ENCODE measurements at regions not wholly inside any gene's neighbourhood (a gene's known extent, or its start where the extent isn't known, plus 50 kb on each side); places are given as distances from the start of the nearest gene placed in this dataset.
A peak's percentile ranks its signal among the peaks of the same experiment; 100 is the strongest.

DNA sequence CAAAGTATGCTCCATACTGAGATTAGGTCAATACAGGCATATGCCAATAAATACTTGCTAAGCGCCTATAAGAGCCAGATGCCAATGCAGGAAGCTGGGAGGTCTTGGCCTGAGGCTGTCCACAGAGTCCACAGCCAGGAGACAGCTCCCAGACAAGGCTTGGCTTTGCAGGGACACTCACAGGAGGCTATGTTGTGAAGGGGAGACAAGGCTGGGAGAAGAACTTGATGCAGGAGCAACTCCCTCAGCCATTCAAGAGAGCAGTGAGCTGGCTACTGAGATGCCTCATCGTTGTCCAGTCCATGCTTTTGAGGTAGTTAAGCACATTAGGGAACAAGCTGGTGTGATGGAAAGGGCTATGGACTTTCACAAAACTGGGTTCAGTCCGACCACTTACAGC lies 891.5 kb downstream of the TBC1D22A start:
- no peak for DNase-seq

- no peak for DNase-seq
Measured at GRCh38 chr22:47651216-47651987, 889.0 kb downstream of the TBC1D22A start.

- DNase-seq = no peak
Measured at GRCh38 chr22:47647720-47648119, 885.3 kb downstream of the TBC1D22A start.

GRCh38 chr22:47647181-47647580 lies 884.7 kb downstream of the TBC1D22A start:
- DNase-seq = no peak

DNA sequence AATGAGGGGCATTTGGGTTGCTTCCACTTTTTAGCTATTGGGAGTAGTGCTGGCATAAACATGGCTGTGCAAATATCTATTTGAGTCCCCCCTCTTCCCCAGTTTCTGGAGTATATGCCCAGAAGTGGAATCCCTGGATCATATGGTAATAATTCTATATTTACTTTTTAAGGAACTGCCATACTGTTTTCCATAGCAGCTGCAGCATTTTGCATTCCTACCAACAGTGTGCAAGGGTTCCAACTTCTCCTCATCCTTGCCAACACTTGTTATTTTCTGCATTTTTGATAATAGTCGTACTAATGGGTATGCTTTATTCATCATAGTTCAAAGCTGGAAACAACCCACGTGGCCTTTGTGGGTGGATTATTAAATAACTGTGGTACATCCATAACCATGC lies 883.5 kb downstream of the TBC1D22A start:
- DNase-seq = no peak

DNA sequence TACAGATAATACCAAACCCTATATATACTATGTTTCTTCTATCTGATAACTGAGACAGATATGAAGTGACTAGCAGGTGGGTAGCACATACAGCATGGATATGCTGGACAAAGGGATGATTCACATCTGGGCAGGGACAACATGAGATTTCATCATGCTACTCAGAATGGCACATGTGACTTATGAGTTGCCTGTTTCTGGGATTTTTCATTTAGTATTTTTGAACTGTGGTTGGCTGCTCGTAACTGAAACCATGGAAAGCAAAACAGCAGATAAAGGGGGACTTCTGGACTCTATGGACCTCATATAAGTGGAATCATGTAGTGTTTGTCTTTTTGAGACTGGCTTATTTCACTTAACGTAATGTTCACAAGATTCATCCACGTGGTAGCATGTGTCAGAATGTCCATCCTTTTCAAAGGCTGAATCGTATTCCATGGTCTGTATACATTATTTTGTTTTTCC lies 883.0 kb downstream of the TBC1D22A start:
- DNase-seq = no peak

DNA sequence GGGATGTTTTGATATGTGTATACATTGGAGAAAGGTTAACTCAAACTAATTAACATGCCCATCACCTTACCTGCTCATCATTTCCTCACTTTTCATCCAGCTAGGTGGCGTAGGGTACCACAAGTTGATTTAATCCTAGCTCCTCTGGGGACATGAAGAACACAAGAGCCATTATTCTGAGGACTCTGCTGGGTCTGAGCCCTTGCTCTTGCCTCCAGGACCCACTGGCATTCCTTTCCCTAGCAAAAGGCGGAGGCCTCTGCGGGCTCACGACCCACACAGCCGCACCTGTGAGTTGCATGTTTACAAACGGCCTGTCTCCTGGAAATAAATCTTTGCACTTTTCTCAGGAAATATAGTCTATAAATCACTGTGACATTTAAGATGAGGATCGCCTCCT lies 871.9 kb downstream of the TBC1D22A start:
- DNase-seq = no peak

DNA sequence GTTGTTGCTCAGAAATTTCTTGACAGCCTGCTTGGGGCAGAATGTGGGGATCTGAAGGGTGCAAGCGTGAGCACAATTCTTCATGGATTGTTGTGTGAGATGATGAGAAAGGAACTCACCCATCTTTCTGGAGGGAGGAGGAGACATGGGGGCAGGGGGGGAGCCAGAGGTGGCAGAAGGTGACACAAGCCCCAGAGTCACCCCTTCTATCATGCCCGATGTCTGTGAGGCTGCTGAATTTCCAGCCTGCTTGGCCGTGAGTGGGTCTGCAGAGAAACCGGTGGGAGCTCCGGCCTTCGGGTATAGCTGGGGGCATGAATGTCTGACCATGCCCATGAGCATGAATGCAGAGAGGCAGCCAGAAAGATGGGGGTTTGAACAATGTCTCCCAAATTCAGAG lies 870.7 kb downstream of the TBC1D22A start:
- peak; percentile 21 for DNase-seq

DNA sequence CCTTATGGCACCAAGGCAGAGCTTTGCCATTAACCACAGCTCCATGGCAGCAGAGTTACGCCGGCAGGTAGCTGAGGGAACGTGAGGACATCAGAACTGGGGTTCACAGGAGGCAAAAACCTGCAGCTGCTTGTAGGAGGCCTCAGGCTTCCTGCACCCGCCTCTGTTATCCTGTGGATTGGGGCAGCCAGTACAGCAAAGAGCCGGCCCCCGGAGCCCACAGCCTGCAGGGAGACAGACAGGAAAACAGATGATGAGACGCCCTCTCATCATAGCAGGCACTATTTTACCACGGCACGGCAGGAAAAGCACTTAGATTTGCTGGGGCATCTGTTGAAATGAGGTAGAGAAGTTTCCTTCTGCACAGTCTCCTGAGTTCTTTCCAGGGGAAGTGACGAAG lies 870.3 kb downstream of the TBC1D22A start:
- peak; percentile 46 for DNase-seq

DNA sequence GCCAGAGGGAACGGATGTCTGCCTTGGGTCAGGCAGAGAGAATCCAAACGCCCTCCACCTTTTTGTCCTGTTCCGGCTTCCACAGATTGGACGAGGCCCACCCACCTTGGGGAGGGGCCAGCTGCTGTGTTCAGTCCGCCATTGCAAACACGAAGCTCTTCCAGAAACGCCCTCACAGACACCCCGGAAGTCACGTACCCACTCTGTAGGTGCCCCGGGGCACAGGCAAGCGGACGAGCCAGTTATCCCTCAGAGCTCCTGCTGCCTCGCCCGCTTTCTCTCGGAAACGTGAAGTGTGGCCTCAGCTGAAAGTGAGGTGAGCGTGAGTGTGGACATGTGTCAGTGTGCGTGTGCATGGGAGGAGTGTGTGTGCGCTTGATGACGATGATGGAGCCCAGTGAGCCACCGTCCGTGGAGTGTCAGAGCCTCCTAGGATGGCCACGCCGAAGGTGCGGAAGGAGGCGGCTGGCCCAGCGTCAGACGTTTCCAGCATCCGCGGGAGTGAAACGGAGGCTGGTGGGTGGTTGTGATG lies 869.2 kb downstream of the TBC1D22A start:
- DNase-seq = peak; percentile 49

GRCh38 chr22:47630741-47631534 lies 868.5 kb downstream of the TBC1D22A start:
- peak; percentile 52 for DNase-seq

- DNase-seq = peak; percentile 30
Measured at GRCh38 chr22:47629791-47630655, 867.6 kb downstream of the TBC1D22A start.

DNA sequence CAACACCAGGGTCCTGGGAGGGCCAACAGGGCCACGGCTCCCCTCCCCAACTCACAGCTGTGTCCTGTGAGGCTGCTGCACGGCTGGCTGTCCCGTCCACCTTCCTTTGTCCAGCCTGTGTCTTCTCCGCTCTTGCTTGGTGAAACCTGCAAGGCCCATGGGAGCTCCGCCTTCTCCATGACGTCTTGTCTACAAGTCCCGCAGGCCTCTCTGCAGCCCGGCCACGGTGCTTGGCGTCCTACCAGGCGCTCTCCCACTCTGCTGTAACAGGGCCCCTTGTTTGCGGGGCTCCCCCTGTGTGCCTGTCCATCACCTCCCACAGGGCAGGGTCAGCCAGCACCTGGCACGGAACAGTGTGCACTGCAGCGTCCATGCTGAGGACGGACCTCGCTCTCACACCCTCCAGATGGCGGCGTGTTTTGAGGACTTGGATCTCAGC lies 866.8 kb downstream of the TBC1D22A start:
- DNase-seq = peak; percentile 44

- DNase-seq = peak; percentile 34
Measured at GRCh38 chr22:47628477-47629272, 866.2 kb downstream of the TBC1D22A start.

DNA sequence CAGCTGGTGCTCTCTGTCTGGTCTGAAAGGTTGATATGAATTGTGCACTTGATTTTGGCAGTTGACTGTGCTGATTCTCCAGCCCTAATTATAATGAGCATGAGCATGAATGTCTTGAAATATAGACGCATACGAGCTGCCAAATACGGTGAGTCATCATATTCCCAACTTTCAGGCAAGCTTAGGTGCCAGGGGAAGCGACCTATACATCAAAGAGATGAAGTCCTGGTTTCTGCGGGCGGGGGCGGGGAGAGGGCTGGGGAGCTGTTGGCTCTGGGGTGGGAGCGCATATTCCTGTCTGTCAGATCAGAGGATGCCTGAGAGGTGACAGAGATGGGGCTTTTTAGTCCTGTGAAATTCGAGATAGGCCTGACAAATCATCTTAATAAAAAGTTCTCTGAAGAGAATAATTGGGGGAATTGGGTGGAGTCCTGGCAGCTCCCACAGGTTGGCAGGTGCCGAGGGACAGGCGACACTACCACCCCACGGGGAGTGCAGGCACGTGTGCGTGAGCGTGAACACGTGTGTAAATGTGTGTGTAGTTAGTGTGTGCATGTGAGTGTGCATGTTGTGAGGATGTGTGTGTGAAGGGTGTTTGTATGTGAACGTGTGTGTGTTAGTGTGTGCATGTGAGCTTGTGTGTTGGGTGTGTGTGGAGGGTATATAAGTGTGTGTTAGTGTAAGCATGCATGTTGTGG lies 865.3 kb downstream of the TBC1D22A start:
- DNase-seq = peak; percentile 28

DNA sequence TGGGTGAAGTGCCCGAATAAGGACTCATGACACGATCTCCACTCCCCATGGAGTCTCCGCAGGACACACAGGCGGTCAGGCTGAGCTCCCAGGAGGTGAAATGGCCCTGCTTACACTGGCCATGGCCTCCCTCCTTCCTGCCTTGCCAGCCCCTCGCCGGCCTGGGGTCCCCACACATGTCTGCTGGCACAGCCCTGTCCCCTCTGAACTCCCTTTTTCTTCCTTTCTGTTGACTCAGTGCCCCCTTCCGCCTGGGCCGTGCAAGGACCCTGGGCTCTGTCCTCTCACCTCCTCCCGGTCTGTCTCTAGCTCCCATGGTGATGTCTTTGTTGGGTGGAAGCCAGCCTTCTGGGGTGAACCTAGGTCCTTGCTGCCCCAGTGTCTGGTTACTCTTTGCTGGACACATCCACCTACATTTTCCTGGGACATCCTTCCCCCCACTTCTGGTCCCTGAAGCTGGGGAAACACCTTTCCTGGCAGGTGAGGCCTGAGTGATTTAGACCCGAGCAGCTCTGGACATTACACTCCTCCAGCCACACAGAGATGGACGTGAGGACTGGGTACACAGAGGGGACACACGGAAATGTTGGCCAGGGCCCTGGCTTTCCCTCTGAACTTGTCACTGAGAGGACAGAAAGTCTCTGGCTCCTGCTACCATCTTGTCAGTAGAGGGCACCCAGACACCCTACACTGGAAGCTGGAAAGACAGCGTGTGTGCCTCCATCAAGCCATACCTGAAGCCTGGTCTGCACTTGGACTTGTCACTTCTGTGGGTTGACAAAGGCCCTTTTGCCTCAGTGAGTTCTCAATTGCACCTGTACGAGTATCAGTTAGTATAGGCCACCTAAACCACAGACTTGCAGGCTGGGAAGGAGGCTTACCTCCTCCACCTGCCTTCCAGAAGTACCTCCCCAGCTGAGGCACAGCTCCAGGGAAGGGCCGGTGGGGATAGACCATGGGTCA lies 864.3 kb downstream of the TBC1D22A start:
- DNase-seq = peak; percentile 53

DNA sequence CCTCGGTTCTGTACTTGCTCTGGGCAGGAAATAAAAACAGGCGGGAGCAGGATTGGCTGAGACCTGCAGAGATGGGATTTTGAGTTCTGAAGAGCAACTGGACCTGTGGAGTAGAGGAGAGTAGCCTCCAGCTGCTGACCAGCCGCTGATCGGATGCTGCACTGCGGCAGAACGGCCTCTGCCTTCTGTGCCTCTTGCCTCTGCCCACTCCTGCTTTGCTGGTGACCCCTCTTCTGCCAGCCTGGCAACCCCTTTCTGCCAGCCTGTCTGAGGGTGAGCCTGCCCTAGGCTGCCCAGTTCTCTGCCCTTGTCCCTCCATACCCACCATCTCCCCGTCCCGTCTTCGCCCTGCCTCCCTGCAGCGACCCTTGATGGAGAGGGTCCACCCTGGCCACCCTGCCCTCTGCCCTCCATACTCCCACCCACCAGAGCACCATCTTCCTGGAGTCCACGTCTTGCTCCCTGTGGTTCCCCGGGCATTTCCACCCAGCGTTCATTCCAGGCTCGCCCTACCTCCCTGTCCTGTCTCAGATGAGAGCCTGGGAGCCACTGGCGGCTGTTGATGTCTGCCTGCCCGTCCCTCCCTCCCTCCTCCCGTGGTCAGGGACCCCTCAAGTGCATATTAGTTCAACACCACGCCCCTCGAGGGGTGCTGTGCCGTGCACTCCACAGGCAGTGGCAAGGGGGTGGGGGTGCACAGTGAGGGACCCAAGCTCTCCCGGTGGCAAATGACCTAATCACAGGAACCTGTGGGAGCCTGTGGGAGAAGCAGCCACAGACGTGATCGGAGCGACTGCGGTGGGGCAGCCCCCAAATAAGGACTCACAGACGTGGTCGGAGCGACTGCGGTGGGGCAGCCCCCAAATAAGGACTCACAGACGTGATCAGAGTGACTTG lies 863.3 kb downstream of the TBC1D22A start:
- peak; percentile 51 for DNase-seq

- DNase-seq = peak; percentile 37
Measured at GRCh38 chr22:47625013-47625385, 862.5 kb downstream of the TBC1D22A start.
